DND-41 (cell line): ENCODE measurements at regions not wholly inside any gene's neighbourhood (a gene's known extent, or its start where the extent isn't known, plus 50 kb on each side); places are given as distances from the start of the nearest gene placed in this dataset.

Source experiments
- ATAC-seq: fragments of 200-7000 bp; cut with Tn5 transposase; 3 replicates; pipeline ENCODE4 v1.9.1; 2021; ENCODE audit warnings: low read depth; ENCODE audit not compliant: insufficient read depth
- DNase-seq: peaks from one replicate; pipeline ENCODE4 v3.0.0-alpha.2; 2020
- H2AFZ ChIP-seq: 2 replicates; pipeline ENCODE4 v1.6.0; 2012; ENCODE audit warnings: low read depth, low read length
- H3K27ac ChIP-seq: 2 replicates; pipeline ENCODE4 v1.5.1; 2012; ENCODE audit warnings: low read length, inconsistent platforms
- H3K27me3 ChIP-seq: fragments of 200-600 bp; sonication (generic); 2 replicates; pipeline ENCODE4 v1.6.0; 2012; ENCODE audit warnings: low read length, mild to moderate bottlenecking, inconsistent platforms; ENCODE audit not compliant: insufficient read depth, poor library complexity
- H3K36me3 ChIP-seq: 2 replicates; pipeline ENCODE4 v1.5.1; 2012; ENCODE audit warnings: low read length, inconsistent platforms; ENCODE audit not compliant: insufficient read depth
- H3K4me1 ChIP-seq: 2 replicates; pipeline ENCODE4 v1.5.1; 2012; ENCODE audit warnings: mild to moderate bottlenecking, low read length; ENCODE audit not compliant: insufficient read depth
- H3K4me2 ChIP-seq: 2 replicates; pipeline ENCODE4 v1.6.0; 2012; ENCODE audit warnings: mild to moderate bottlenecking, moderate library complexity, low read length, inconsistent platforms; ENCODE audit not compliant: insufficient read depth
- H3K4me3 ChIP-seq, 2 experiments: fragments of 200-600 bp in 1 of 2; shearing (Covaris generic) in 1 of 2; 2 replicates each; pipeline ENCODE4 v1.5.1; 2012 to 2016; ENCODE audit warnings: inconsistent platforms in 2 of 2, low read length in 2 of 2, mild to moderate bottlenecking in 2 of 2, low read depth in 1 of 2, moderate library complexity in 1 of 2
- H3K79me2 ChIP-seq: 2 replicates; pipeline ENCODE4 v1.6.0; 2012; ENCODE audit warnings: low read length, inconsistent platforms; ENCODE audit not compliant: insufficient read depth
- H3K9ac ChIP-seq: 2 replicates; pipeline ENCODE4 v1.6.0; 2012; ENCODE audit warnings: low read depth, mild to moderate bottlenecking, inconsistent platforms, low read length, moderate library complexity
- H3K9me3 ChIP-seq: 2 replicates; pipeline ENCODE4 v1.5.1; 2012; ENCODE audit warnings: low read length, moderate library complexity, mild to moderate bottlenecking, inconsistent platforms; ENCODE audit not compliant: insufficient read depth, severe bottlenecking
- H4K20me1 ChIP-seq: 2 replicates; pipeline ENCODE4 v1.6.0; 2012; ENCODE audit warnings: low read length; ENCODE audit not compliant: insufficient read depth
- CTCF ChIP-seq: IDR thresholded peaks from 2 replicates; pipeline ENCODE4 v1.5.1; 2012; ENCODE audit warnings: borderline replicate concordance, low read length, moderate library complexity, mild to moderate bottlenecking; ENCODE audit not compliant: poor library complexity, severe bottlenecking; ENCODE audit errors: extremely low read depth
- EZH2 ChIP-seq: IDR thresholded peaks from 3 replicates; pipeline ENCODE4 v1.6.1; 2012; ENCODE audit warnings: borderline replicate concordance, low read depth, mild to moderate bottlenecking, moderate library complexity, low read length, inconsistent platforms; ENCODE audit not compliant: severe bottlenecking

DNA sequence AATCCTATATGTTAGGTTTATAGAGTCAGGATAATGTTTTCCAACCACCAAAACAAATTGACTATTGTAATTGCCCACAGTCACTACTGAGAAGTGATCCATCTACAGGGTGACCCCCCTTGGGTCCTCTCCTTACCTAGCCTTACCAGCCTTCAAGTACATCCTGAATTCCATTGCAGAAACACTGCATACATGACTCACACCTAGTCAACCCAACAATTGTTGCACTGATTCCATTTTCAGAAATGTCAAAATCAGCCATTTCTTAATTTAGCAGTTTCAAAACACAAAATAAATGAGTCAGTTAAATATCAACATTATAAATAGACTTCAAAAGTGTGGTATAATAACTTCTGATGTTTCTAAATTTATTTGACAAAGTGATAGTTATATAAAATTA is 106.3 kb upstream of the TNIP3 start:
- no peaks in the 10 kb centered on the region for H3K79me2 ChIP-seq
- no peak overlapping the region for H2AFZ ChIP-seq
- no peak overlapping the region for H3K4me3 ChIP-seq
- ATAC-seq (no peak), DNase-seq (no peak)
- H3K36me3 ChIP-seq = no peaks in the 10 kb centered on the region
- H3K27ac ChIP-seq = no peak overlapping the region
- H3K9me3 ChIP-seq = no peaks in the 10 kb centered on the region
- TF ChIP-seq EZH2 (no peak), CTCF (no peak)
- no peaks in the 10 kb centered on the region for H4K20me1 ChIP-seq
- no peak overlapping the region for H3K4me2 ChIP-seq
- H3K4me1 ChIP-seq = no peaks in the 10 kb centered on the region
- no peak overlapping the region for H3K9ac ChIP-seq
- H3K27me3 ChIP-seq = no peaks in the 10 kb centered on the region

DNA sequence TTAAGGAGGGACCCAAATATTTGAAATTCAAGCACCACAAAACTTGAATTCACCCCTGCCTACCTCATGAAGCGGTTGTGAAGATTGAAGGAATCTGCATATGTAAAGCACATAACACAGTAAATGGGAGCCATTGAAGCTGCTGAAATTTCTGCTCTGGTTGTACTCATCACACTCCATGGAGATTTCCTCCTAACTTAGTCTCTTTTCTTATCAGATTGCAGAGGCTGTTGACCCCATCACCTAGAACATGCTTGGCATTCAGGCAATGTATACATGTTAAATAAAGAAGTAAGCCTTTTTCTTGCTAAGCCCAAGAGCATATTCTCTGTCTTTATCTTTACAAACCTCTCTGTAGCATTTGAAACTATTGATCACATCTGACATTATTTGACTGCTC is 104.9 kb upstream of the TNIP3 start:
- Histone ChIP-seq H3K9ac (no peak overlapping the region), H3K36me3 (no peaks in the 10 kb centered on the region), H2AFZ (no peak overlapping the region), H3K79me2 (no peaks in the 10 kb centered on the region), H4K20me1 (no peaks in the 10 kb centered on the region), H3K4me3 (no peak overlapping the region), H3K9me3 (no peaks in the 10 kb centered on the region), H3K4me1 (no peaks in the 10 kb centered on the region), H3K27ac (no peak overlapping the region), H3K27me3 (no peaks in the 10 kb centered on the region), H3K4me2 (no peak overlapping the region)
- ATAC-seq (no peak), DNase-seq (no peak)
- TF ChIP-seq CTCF (no peak), EZH2 (no peak)

DNA sequence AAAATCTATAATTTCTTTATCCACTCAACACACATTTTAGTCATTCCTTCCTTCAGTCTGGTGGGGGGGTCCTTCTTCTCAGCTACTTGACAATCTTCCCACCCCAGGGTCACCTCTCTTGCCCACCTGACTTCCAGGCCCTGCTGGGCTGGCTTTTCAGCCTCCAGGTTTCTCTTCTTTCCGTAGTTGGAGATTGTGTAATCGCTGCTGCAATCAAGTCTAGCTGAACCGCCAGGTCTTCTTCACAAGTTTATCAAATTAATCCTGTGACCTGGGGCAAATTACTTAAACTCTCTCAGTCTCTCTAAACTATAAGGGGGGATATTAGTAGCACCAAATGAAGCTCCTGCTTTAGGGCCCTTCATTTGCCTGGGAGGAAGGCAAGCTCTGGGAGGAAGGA is 102.9 kb upstream of the TNIP3 start:
- TF ChIP-seq CTCF = no peak
- no peak for TF ChIP-seq EZH2
- ATAC-seq (no peak), DNase-seq (no peak)
- H3K9me3 ChIP-seq = no peaks in the 10 kb centered on the region
- H3K4me2 ChIP-seq = no peak overlapping the region
- H3K27ac ChIP-seq = no peak overlapping the region
- H3K79me2 ChIP-seq = no peaks in the 10 kb centered on the region
- no peaks in the 10 kb centered on the region for H3K27me3 ChIP-seq
- no peaks in the 10 kb centered on the region for H3K36me3 ChIP-seq
- no peaks in the 10 kb centered on the region for H4K20me1 ChIP-seq
- no peak overlapping the region for H2AFZ ChIP-seq
- no peaks in the 10 kb centered on the region for H3K4me1 ChIP-seq
- no peak overlapping the region for H3K9ac ChIP-seq
- H3K4me3 ChIP-seq = no peak overlapping the region
